C4-2B (cell line): ENCODE measurements at regions not wholly inside any gene's neighbourhood (a gene's known extent, or its start where the extent isn't known, plus 50 kb on each side); places are given as distances from the start of the nearest gene placed in this dataset.

Source experiments
- H3K27ac ChIP-seq: fragments of 450-650 bp; 2 replicates; pipeline ENCODE4 v1.5.1; 2017
- ZFX ChIP-seq: fragments of 450-650 bp; IDR thresholded peaks from 2 replicates; pipeline ENCODE4 v1.6.1; 2017
- TF ChIP-seq, protein P1 (sequence below): fragments of 450-650 bp; conservative IDR thresholded peaks from 2 replicates; pipeline ENCODE4 v1.5.1; 2017; ENCODE audit warnings: mild to moderate bottlenecking

DNA sequence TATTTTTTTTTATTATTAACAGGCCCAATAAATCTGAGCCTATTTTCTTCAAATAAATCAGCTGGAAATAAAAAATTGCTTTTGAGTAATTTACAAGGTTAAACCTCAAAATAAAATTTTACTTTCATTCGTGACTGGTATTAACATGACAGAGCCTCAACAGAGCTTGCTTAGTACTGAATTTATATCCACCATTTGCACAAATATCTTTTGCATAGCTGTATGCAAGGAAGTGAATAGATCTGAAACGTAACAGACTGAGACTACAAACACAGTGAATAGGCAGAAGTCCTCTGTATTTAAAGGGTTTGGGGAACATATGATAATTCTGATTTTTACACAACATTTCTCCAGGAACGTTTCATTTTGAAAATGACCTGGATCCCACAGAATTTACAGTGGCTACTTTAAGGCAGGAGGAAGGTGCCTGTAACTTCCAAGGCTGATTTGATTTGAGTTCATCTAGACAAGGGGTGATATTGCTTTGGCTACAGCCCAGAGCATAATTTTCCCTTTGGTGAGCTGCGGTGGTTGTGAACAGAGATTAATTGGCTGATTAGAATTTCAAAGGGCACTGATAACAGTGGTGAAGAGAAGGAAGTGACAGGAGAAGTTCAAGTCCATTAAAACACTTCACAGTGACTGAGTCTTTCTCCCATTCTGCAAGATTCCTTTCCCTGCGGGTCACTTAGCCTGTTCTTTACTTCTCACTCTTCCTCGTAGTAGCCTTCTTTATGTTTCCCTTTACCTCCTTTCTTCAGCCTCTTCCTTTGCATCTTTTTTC lies 121.2 kb upstream of the SASH1 start:
- H3K27ac ChIP-seq: no peak overlapping the region
- TF ChIP-seq ZFX: no peak
- TF ChIP-seq, protein P1, sequence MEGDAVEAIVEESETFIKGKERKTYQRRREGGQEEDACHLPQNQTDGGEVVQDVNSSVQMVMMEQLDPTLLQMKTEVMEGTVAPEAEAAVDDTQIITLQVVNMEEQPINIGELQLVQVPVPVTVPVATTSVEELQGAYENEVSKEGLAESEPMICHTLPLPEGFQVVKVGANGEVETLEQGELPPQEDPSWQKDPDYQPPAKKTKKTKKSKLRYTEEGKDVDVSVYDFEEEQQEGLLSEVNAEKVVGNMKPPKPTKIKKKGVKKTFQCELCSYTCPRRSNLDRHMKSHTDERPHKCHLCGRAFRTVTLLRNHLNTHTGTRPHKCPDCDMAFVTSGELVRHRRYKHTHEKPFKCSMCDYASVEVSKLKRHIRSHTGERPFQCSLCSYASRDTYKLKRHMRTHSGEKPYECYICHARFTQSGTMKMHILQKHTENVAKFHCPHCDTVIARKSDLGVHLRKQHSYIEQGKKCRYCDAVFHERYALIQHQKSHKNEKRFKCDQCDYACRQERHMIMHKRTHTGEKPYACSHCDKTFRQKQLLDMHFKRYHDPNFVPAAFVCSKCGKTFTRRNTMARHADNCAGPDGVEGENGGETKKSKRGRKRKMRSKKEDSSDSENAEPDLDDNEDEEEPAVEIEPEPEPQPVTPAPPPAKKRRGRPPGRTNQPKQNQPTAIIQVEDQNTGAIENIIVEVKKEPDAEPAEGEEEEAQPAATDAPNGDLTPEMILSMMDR: no peak

DNA sequence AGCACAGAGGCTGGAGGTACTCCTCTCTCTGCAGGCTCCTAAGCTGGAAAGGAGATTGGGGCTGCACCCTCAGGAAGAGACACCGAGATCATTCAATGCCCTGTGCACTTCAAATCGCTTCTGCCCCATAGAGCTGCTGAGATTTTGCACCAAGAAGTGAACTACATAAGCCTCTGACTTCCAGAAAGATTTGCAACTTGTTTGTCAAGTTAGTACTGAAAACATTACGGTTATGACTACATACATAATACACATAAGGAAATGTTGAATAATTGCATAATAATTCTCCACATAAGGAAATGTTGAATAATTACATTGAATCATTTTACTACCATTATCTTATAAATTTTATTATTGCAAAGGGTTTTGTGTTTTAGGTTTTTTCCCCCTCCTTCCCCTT lies 120.3 kb upstream of the SASH1 start:
- no peak for TF ChIP-seq ZFX
- TF ChIP-seq, protein P1: no peak
- H3K27ac ChIP-seq: no peak overlapping the region

DNA sequence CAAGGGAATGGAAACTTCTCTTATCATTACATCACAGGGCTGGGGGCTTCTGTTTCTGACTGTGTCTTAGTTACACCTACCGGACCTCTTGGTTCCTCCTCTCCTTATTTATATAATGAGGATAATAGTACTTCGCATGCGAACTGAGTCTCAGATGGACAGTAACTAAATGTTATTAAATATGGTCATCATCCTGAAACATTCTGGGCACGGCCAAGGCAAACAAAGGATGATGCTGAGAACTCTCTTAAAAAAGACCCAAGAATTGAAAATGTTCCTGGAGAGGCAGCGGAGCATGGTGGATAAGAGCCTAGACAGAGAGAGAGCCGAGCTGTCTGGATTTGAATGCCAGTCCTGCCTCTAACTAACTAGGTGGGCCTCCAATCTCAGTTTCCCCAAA lies 119.8 kb upstream of the SASH1 start:
- TF ChIP-seq, protein P1: no peak
- no peak for TF ChIP-seq ZFX
- no peak overlapping the region for H3K27ac ChIP-seq

- TF ChIP-seq, protein P1: no peak
- no peak for TF ChIP-seq ZFX
- no peak overlapping the region for H3K27ac ChIP-seq
These were observed 119.2 kb upstream of the SASH1 start for GRCh38 chr6:148223424-148223842.

GRCh38 chr6:148225871-148226270 lies 116.8 kb upstream of the SASH1 start:
- no peak overlapping the region for H3K27ac ChIP-seq
- TF ChIP-seq, protein P1: no peak
- no peak for TF ChIP-seq ZFX

DNA sequence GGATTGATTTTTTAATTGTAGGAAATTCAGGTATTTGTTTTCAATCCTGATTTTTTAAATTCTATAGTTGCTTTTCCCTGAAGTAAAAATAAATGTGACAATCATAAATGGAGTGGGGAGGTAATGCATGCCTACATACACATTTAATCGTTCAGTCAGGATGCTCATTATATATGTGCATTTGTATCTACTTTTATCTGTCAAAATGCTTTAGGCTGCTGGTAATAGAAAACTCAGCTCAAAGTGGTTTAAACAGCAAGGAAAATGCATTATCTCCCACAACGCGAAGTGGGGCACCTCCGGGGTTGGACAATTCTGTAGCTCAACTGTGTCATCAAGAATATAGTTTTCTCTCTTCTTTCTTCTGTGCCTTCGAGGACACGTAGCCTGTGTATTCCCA lies 116.4 kb upstream of the SASH1 start:
- TF ChIP-seq, protein P1: no peak
- TF ChIP-seq ZFX: no peak
- H3K27ac ChIP-seq: no peak overlapping the region

GRCh38 chr6:148231572-148231971 lies 111.1 kb upstream of the SASH1 start:
- H3K27ac ChIP-seq: no peak overlapping the region
- no peak for TF ChIP-seq ZFX
- TF ChIP-seq, protein P1: no peak
